ENCODE measurements at regions not wholly inside any gene's neighbourhood (a gene's known extent, or its start where the extent isn't known, plus 50 kb on each side); places are given as distances from the start of the nearest gene placed in this dataset.

- in situ Hi-C loops (cut with HindIII; ENCODE audit: low sequenced_read_pairs), result no loop called here
Measured at GRCh38 chr17:77266891-77267341, 126.1 kb downstream of the SEC14L1 start.

GRCh38 chr17:77269696-77270681 is 129.2 kb downstream of the SEC14L1 start:
- in situ Hi-C loops (cut with HindIII; ENCODE audit: low sequenced_read_pairs), result no loop called here
- no peak for DNase-seq (ENCODE audit: low spot score)

More at GRCh38 chr17:77266891-77267341, 126.1 kb downstream of the SEC14L1 start:
- DNase-seq (ENCODE audit: low spot score), result no peak

GRCh38 chr17:77271411-77271810 is 130.6 kb downstream of the SEC14L1 start:
- in situ Hi-C loops (cut with HindIII; ENCODE audit: low sequenced_read_pairs), result no loop called here
- DNase-seq (ENCODE audit: low spot score), result no peak

GRCh38 chr17:77273397-77274085 is 132.8 kb downstream of the SEC14L1 start:
- no peak for DNase-seq (ENCODE audit: low spot score)
- in situ Hi-C loops (cut with HindIII; ENCODE audit: low sequenced_read_pairs), result no loop called here

GRCh38 chr17:77274096-77274845 is 133.5 kb downstream of the SEC14L1 start:
- DNase-seq (ENCODE audit: low spot score), result no peak
- in situ Hi-C loops (cut with HindIII; ENCODE audit: low sequenced_read_pairs), result no loop called here

GRCh38 chr17:77279448-77280303 is 138.9 kb downstream of the SEC14L1 start:
- DNase-seq (ENCODE audit: low spot score), result peak; percentile 13

GRCh38 chr17:77280304-77281121 is 139.7 kb downstream of the SEC14L1 start:
- in situ Hi-C loops (cut with HindIII; ENCODE audit: low sequenced_read_pairs), result no loop called here
- DNase-seq (ENCODE audit: low spot score), result peak; percentile 21

More at GRCh38 chr17:77279448-77280303, 138.9 kb downstream of the SEC14L1 start:
- in situ Hi-C loops (cut with HindIII; ENCODE audit: low sequenced_read_pairs), result no loop called here

GRCh38 chr17:77281122-77281903 is 140.5 kb downstream of the SEC14L1 start:
- peak; percentile 79 for DNase-seq (ENCODE audit: low spot score)
- in situ Hi-C loops (cut with HindIII; ENCODE audit: low sequenced_read_pairs), result no loop called here

- peak; percentile 19 for DNase-seq (ENCODE audit: low spot score)
- in situ Hi-C loops (cut with HindIII; ENCODE audit: low sequenced_read_pairs), result no loop called here
Measured at GRCh38 chr17:77281904-77282367, 141.2 kb downstream of the SEC14L1 start.

- in situ Hi-C loops (cut with HindIII; ENCODE audit: low sequenced_read_pairs), result no loop called here
- DNase-seq (ENCODE audit: low spot score), result peak; percentile 27
Measured at GRCh38 chr17:77282524-77283515, 142.1 kb downstream of the SEC14L1 start.

GRCh38 chr17:77284023-77284617 is 143.4 kb downstream of the SEC14L1 start:
- in situ Hi-C loops (cut with HindIII; ENCODE audit: low sequenced_read_pairs), result no loop called here
- no peak for DNase-seq (ENCODE audit: low spot score)

GRCh38 chr17:77285594-77286390 is 145.0 kb downstream of the SEC14L1 start:
- DNase-seq (ENCODE audit: low spot score), result no peak
- in situ Hi-C loops (cut with HindIII; ENCODE audit: low sequenced_read_pairs), result no loop called here

- in situ Hi-C loops (cut with HindIII; ENCODE audit: low sequenced_read_pairs), result no loop called here
- no peak for DNase-seq (ENCODE audit: low spot score)
Measured at GRCh38 chr17:77286391-77286640, 145.5 kb downstream of the SEC14L1 start.

GRCh38 chr17:77286641-77287431 is 146.1 kb downstream of the SEC14L1 start:
- DNase-seq (ENCODE audit: low spot score), result peak; percentile 74
- in situ Hi-C loops (cut with HindIII; ENCODE audit: low sequenced_read_pairs), result no loop called here

All from G401 (cell line).